Activated CD8-positive, alpha-beta T cell treated with anti-CD3 and anti-CD28 coated beads for 36 hours (primary cell): ENCODE measurements at regions not wholly inside any gene's neighbourhood (a gene's known extent, or its start where the extent isn't known, plus 50 kb on each side); places are given as distances from the start of the nearest gene placed in this dataset.
"Not testable (repeated sequence)": the region's sequence is repeated elsewhere in the genome, so short reads cannot be mapped to it uniquely, and the experiment has no call there.

Experiments
- ATAC-seq: fragments of 200-7000 bp; cut with Tn5 transposase; one replicate; pipeline ENCODE4 v1.10.0; 2021; ENCODE audit warnings: mild to moderate bottlenecking, moderate library complexity
- CTCF ChIA-PET: fragments of 350-600 bp; sonication (Branson Sonifier 250); formaldehyde crosslinking; loops from one replicate; lab custom pipeline; 2021; ENCODE audit warnings: antibody characterized with exemption; lab: Charles Lee
- POLR2A ChIA-PET: fragments of 350-600 bp; sonication (Branson Sonifier 250); formaldehyde crosslinking; loops from one replicate; lab custom pipeline; 2021; ENCODE audit warnings: antibody characterized with exemption; lab: Charles Lee
- DNase-seq: peaks from one replicate; pipeline ENCODE4 v3.0.0-alpha.2; 2020
- H3K27ac Mint-ChIP-seq: one replicate; pipeline ENCODE4 v1.8.0; 2021; ENCODE audit warnings: mild to moderate bottlenecking, mixed read lengths
- H3K27me3 Mint-ChIP-seq: one replicate; pipeline ENCODE4 v1.8.0; 2021; ENCODE audit warnings: mixed read lengths
- H3K36me3 Mint-ChIP-seq: one replicate; pipeline ENCODE4 v1.8.0; 2021; ENCODE audit warnings: low read depth, mixed read lengths
- H3K4me1 Mint-ChIP-seq: one replicate; pipeline ENCODE4 v1.8.0; 2021; ENCODE audit warnings: low read depth, mixed read lengths
- H3K4me3 Mint-ChIP-seq: one replicate; pipeline ENCODE4 v1.8.0; 2021; ENCODE audit warnings: mild to moderate bottlenecking, moderate library complexity, mixed read lengths
- H3K9me3 Mint-ChIP-seq: one replicate; pipeline ENCODE4 v1.8.0; 2021; ENCODE audit warnings: mixed read lengths
- intact Hi-C: fragments of 100-400 bp; cut with micrococcal nuclease; formaldehyde crosslinking; loops from one replicate; pipeline ENCODE4 v1.10.0; 2022
- TF ChIP-seq, protein P1 (sequence below): fragments of 200-600 bp; IDR thresholded peaks from one replicate; pipeline ENCODE4 v1.8.0; 2022; ENCODE audit warnings: antibody characterized with exemption, mild to moderate bottlenecking

DNA sequence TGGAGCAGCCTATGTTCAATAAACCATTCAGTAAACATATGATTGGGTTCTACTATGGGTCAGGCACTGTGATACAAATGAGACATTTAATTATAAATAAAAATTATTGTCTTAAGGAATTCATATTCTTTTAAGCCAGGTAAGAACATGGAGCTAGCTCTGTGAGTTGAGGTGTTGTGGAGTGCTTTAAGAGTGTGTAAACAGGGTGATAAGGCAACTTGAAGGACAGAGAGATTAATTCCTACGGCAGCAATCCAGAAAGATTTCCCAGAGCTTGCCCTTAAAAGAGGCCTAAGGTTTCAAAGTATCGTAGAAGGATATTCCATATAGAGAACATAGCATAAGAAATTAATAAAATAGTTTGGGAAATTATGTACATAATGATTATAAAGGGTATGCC, 126.4 kb upstream of the FAT3 start:
- no peak overlapping the region for H3K4me3 Mint-ChIP-seq
- TF ChIP-seq, protein P1, sequence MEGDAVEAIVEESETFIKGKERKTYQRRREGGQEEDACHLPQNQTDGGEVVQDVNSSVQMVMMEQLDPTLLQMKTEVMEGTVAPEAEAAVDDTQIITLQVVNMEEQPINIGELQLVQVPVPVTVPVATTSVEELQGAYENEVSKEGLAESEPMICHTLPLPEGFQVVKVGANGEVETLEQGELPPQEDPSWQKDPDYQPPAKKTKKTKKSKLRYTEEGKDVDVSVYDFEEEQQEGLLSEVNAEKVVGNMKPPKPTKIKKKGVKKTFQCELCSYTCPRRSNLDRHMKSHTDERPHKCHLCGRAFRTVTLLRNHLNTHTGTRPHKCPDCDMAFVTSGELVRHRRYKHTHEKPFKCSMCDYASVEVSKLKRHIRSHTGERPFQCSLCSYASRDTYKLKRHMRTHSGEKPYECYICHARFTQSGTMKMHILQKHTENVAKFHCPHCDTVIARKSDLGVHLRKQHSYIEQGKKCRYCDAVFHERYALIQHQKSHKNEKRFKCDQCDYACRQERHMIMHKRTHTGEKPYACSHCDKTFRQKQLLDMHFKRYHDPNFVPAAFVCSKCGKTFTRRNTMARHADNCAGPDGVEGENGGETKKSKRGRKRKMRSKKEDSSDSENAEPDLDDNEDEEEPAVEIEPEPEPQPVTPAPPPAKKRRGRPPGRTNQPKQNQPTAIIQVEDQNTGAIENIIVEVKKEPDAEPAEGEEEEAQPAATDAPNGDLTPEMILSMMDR: no peak
- no peak for DNase-seq

DNA sequence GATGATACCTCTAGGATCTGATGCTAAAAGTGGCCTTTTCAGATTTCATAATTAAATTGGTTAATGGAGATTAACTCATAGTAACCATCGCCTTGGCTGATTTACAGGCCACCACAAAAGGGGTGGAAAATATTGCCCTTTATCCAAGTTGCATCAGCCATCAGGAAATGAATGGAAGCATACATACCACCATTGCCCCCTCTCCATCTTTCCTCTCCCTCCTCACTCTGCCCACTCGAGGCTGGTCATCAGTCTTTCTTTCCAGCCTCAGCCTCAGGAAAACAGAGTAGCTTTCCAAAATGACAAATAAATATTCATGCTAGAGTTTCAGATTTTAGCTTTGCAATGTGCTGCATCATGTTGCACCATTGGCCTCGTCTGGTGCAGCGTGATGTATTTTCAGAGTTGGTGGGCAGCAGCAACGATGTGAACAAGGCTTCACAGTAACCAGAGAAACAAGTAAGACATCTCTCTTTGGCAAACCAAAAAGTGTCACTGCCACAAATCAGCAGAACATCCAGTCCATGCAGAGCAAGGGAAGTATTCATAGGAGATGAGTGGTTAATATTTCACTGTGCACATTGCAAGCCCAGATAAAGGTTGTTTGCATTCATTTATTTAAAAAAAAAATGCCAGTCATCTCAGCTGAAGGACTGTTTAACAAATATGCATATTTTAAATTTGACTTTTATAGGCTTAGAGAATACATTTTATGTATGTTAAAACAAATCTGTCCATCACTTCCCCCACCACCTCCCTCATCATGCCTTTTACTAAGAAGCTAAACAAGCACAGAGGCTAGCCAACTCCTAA, 136.7 kb upstream of the FAT3 start:
- Mint-ChIP-seq H3K27ac (no peak overlapping the region), H3K36me3 (no peaks in the 10 kb centered on the region), H3K9me3 (peaks cover 4% of the 10 kb centered on the region), H3K4me1 (no peaks in the 10 kb centered on the region), H3K4me3 (no peak overlapping the region), H3K27me3 (no peaks in the 10 kb centered on the region)
- ChIA-PET CTCF (no interaction called here), POLR2A (no interaction called here)
- ATAC-seq (no peak), DNase-seq (no peak)
- TF ChIP-seq, protein P1: no peak
- intact Hi-C loops: no loop called here

More for the DNA sequence above, 126.4 kb upstream of the FAT3 start:
- ChIA-PET POLR2A (no interaction called here), CTCF (no interaction called here)
- H3K4me1 Mint-ChIP-seq: no peaks in the 10 kb centered on the region
- no peak for ATAC-seq
- H3K9me3 Mint-ChIP-seq: peaks cover 3% of the 10 kb centered on the region
- no peaks in the 10 kb centered on the region for H3K27me3 Mint-ChIP-seq
- H3K27ac Mint-ChIP-seq: no peak overlapping the region
- no peaks in the 10 kb centered on the region for H3K36me3 Mint-ChIP-seq
- intact Hi-C loops: no loop called here

DNA sequence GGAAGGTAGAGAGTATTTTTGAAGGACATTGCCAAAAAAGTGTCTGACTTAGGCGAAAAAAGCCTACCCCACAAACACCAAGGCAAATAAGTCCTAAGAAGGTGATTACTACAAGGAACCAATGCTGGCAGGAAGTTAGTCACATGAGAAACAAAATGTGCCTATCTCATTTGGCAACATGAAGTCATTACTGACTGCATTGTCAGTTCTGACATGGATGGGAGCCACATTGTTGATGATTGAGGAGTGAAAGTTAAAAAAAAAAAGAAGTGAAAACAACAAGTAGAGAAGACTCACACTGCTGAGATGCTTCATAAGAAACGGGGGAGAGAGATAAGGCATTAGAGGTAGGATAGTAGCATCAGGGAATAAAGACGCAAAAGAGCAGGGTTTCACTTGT, 141.5 kb upstream of the FAT3 start:
- no peak overlapping the region for H3K4me3 Mint-ChIP-seq
- TF ChIP-seq, protein P1: no peak

DNA sequence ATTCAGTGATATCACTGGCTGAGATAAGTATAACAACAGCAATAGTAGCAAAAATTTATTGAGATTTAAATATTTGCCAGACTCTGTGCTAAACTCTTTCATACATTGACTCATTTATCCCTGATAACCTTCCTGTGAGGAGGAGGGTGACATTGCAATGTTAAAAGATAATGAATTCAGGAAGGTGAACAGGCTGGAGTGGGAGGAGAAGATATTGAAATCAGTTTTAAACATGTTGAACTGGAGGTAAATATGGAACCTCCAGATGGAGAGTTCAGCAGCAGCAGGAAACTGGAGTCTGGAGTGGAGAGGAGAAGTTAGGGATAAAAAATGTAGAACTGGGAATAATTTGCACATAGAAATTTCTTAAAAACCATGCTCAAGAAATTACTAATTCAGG, 142.0 kb upstream of the FAT3 start:
- no peaks in the 10 kb centered on the region for H3K36me3 Mint-ChIP-seq
- POLR2A ChIA-PET: no interaction called here
- no peaks in the 10 kb centered on the region for H3K27me3 Mint-ChIP-seq
- no peaks in the 10 kb centered on the region for H3K4me1 Mint-ChIP-seq
- DNase-seq (no peak), ATAC-seq (no peak)
- no peak overlapping the region for H3K4me3 Mint-ChIP-seq
- TF ChIP-seq, protein P1: no peak
- intact Hi-C loops: no loop called here
- H3K27ac Mint-ChIP-seq: no peak overlapping the region
- CTCF ChIA-PET: no interaction called here
- peaks cover 13% of the 10 kb centered on the region for H3K9me3 Mint-ChIP-seq

More for the DNA sequence above, 141.5 kb upstream of the FAT3 start:
- ChIA-PET CTCF (no interaction called here), POLR2A (no interaction called here)
- DNase-seq (no peak), ATAC-seq (no peak)
- H3K27ac Mint-ChIP-seq: no peak overlapping the region
- H3K9me3 Mint-ChIP-seq: peaks cover 13% of the 10 kb centered on the region
- no peaks in the 10 kb centered on the region for H3K4me1 Mint-ChIP-seq
- intact Hi-C loops: no loop called here
- H3K36me3 Mint-ChIP-seq: no peaks in the 10 kb centered on the region
- no peaks in the 10 kb centered on the region for H3K27me3 Mint-ChIP-seq

DNA sequence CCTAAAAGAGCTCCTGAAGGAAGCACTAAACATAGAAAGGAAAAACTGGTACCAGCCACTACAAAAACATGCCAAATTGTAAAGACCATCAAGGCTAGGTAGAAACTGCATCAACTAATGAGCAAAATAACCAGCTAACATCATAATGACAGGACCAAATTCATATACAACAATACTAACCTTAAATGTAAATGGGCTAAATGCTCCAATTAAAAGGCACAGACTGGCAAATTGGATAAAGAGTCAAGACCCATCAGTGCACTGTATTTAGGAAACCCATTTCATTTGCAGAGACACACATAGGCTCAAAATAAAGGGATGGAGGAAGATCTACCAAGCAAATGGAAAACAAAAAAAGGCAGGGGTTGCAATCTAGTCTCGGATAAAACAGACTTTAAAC, 150.1 kb upstream of the FAT3 start:
- POLR2A ChIA-PET, H3K4me3 Mint-ChIP-seq, H3K4me1 Mint-ChIP-seq, DNase-seq, intact Hi-C loops, H3K9me3 Mint-ChIP-seq, H3K36me3 Mint-ChIP-seq, H3K27ac Mint-ChIP-seq, CTCF ChIA-PET, H3K27me3 Mint-ChIP-seq, ATAC-seq: not testable (repeated sequence)
